ENCODE measurements at regions not wholly inside any gene's neighbourhood (a gene's known extent, or its start where the extent isn't known, plus 50 kb on each side); places are given as distances from the start of the nearest gene placed in this dataset.

DNA sequence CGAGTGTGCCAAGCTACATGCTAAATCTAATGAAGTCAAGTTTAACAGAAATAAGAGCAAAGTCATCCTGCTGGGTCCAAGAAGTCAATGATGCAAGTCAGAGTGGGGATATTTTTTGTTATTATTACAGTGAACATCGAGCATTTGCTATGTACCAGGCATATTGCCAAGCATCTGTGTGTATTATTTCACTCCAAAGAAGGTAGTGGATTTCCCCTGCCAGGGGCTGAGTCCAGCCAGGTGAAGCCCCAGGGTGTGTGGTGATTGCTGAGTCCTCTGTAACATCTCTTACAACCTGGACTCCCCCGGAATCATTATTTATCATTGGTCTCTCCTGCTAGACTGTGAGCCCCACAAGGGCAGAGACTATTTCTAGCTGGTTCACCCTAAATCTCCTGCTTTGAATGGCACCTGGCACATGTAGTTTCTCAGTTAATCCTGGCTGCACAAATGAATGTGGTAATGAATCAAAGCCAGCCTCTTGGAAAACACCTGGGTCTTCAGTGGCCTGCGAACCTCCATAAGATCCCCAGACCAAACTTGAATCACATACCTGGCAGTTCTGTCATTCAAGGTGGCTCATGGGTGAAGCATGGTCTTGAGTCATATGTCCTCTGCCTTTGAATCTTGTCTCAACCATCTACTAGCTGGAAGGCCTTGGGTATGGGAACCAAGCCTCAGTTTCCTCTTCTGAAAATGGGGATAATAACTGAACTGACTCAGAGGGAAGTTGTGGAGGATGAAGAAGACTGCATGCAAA, 549.2 kb downstream of the MIAT start:
- Histone ChIP-seq H3K9me1 (ENCODE audit: control insufficient read depth, extremely low read depth, insufficient read depth, low read length) (no peaks in the 10 kb centered on the region), H3K4me3 (ENCODE audit: control insufficient read depth in 2 of 3, extremely low read depth in 1 of 3, insufficient read depth in 2 of 3, low read depth in 1 of 3, low read length in 3 of 3) (no peak overlapping the region), H3K4me2 (ENCODE audit: control insufficient read depth, extremely low read depth, insufficient read depth, low read depth, low read length) (no peak overlapping the region), H3K27ac (ENCODE audit: control insufficient read depth, insufficient read depth, low read length) (no peak overlapping the region), H3K9ac (ENCODE audit: control insufficient read depth, extremely low read depth, insufficient read depth, low read length) (no peak overlapping the region), H2AFZ (ENCODE audit: control insufficient read depth, low read length) (no peak overlapping the region), H3K4me1 (ENCODE audit: control insufficient read depth, extremely low read depth, insufficient read depth, low read length) (peaks cover 42% of the 10 kb centered on the region), H3K36me3 (ENCODE audit: control insufficient read depth in 2 of 2, extremely low read depth in 1 of 2, insufficient read depth in 2 of 2, low read length in 2 of 2) (no peaks in the 10 kb centered on the region), H3K9me3 (ENCODE audit: control insufficient read depth, low read depth, low read length) (no peaks in the 10 kb centered on the region), H3K27me3 (ENCODE audit: control insufficient read depth, extremely low read depth, insufficient read depth, low read length) (no peaks in the 10 kb centered on the region), H4K20me1 (ENCODE audit: control insufficient read depth, extremely low read depth, insufficient read depth, low read length) (no peaks in the 10 kb centered on the region), H3K79me2 (ENCODE audit: control insufficient read depth, insufficient read depth, low read length) (no peaks in the 10 kb centered on the region)
- DNase-seq (ENCODE audit: low read depth, low spot score): peak; percentile 75
- dilution Hi-C loops (cut with MboI; ENCODE audit: extremely low pct_ligation_motif_present, low sequenced_read_pairs): no loop called here
- FAIRE-seq: peak; percentile 71
- TF ChIP-seq, protein P1, sequence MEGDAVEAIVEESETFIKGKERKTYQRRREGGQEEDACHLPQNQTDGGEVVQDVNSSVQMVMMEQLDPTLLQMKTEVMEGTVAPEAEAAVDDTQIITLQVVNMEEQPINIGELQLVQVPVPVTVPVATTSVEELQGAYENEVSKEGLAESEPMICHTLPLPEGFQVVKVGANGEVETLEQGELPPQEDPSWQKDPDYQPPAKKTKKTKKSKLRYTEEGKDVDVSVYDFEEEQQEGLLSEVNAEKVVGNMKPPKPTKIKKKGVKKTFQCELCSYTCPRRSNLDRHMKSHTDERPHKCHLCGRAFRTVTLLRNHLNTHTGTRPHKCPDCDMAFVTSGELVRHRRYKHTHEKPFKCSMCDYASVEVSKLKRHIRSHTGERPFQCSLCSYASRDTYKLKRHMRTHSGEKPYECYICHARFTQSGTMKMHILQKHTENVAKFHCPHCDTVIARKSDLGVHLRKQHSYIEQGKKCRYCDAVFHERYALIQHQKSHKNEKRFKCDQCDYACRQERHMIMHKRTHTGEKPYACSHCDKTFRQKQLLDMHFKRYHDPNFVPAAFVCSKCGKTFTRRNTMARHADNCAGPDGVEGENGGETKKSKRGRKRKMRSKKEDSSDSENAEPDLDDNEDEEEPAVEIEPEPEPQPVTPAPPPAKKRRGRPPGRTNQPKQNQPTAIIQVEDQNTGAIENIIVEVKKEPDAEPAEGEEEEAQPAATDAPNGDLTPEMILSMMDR (optimal IDR thresholded peaks at IDR 0.05 in 1 of 3, IDR thresholded peaks at IDR 0.05 in 1 of 3, conservative IDR thresholded peaks at IDR 0.05 in 1 of 3; ENCODE audit: extremely low read depth in 1 of 3, insufficient read depth in 2 of 3, low read length in 3 of 3): no peak
- no peak for TF ChIP-seq EZH2 (IDR thresholded peaks at IDR 0.05; ENCODE audit: low read length)

DNA sequence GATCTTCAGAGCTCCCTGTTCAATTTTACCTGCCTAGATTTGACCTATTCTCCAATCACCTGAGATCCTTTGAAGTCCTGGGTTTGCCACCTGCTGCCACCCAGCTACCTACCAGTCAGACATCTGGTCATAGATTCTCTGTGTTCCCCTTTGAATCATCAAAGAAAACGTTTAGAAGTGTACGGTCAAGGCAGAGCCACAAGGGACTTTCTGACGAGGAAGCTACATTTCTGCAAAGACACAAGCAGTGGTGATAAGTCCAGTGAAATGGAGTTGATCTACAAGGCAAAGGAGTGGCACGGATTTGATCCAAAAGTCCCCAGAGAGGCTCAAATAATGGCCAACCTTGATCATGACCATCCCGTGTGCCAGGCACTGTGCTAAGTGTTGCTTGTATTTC, 549.9 kb downstream of the MIAT start:
- Histone ChIP-seq H3K27ac (ENCODE audit: control insufficient read depth, insufficient read depth, low read length) (peak overlapping the region; percentile 26), H4K20me1 (ENCODE audit: control insufficient read depth, extremely low read depth, insufficient read depth, low read length) (no peaks in the 10 kb centered on the region), H3K9ac (ENCODE audit: control insufficient read depth, extremely low read depth, insufficient read depth, low read length) (no peak overlapping the region), H3K9me1 (ENCODE audit: control insufficient read depth, extremely low read depth, insufficient read depth, low read length) (no peaks in the 10 kb centered on the region), H3K27me3 (ENCODE audit: control insufficient read depth, extremely low read depth, insufficient read depth, low read length) (no peaks in the 10 kb centered on the region), H2AFZ (ENCODE audit: control insufficient read depth, low read length) (no peak overlapping the region), H3K79me2 (ENCODE audit: control insufficient read depth, insufficient read depth, low read length) (no peaks in the 10 kb centered on the region), H3K9me3 (ENCODE audit: control insufficient read depth, low read depth, low read length) (no peaks in the 10 kb centered on the region), H3K4me2 (ENCODE audit: control insufficient read depth, extremely low read depth, insufficient read depth, low read depth, low read length) (no peak overlapping the region), H3K4me1 (ENCODE audit: control insufficient read depth, extremely low read depth, insufficient read depth, low read length) (peaks cover 40% of the 10 kb centered on the region), H3K4me3 (ENCODE audit: control insufficient read depth in 2 of 3, extremely low read depth in 1 of 3, insufficient read depth in 2 of 3, low read depth in 1 of 3, low read length in 3 of 3) (no peak overlapping the region), H3K36me3 (ENCODE audit: control insufficient read depth in 2 of 2, extremely low read depth in 1 of 2, insufficient read depth in 2 of 2, low read length in 2 of 2) (no peaks in the 10 kb centered on the region)
- FAIRE-seq: peak; percentile 55
- dilution Hi-C loops (cut with MboI; ENCODE audit: extremely low pct_ligation_motif_present, low sequenced_read_pairs): no loop called here
- DNase-seq (ENCODE audit: low read depth, low spot score): no peak
- TF ChIP-seq, protein P1 (optimal IDR thresholded peaks at IDR 0.05 in 1 of 3, IDR thresholded peaks at IDR 0.05 in 1 of 3, conservative IDR thresholded peaks at IDR 0.05 in 1 of 3; ENCODE audit: extremely low read depth in 1 of 3, insufficient read depth in 2 of 3, low read length in 3 of 3): no peak
- no peak for TF ChIP-seq EZH2 (IDR thresholded peaks at IDR 0.05; ENCODE audit: low read length)

Measured in keratinocyte (primary cell).